OCI-LY3 (cell line): ENCODE measurements at regions not wholly inside any gene's neighbourhood (a gene's known extent, or its start where the extent isn't known, plus 50 kb on each side); places are given as distances from the start of the nearest gene placed in this dataset.

ENCODE experiments used
- EZH2phosphoT487 ChIP-seq: fragments of 200-600 bp; shearing (Covaris generic); IDR thresholded peaks from 2 replicates; pipeline ENCODE4 v1.6.1; 2018; ENCODE audit warnings: antibody characterized with exemption, mixed run types, low read depth
- TF ChIP-seq, protein P1 (sequence below): fragments of 200-600, 300-600 bp; sonication (generic); IDR thresholded peaks from 2 replicates; pipeline ENCODE4 v1.5.1; 2014; ENCODE audit warnings: antibody characterized with exemption, low read length, low read depth

DNA sequence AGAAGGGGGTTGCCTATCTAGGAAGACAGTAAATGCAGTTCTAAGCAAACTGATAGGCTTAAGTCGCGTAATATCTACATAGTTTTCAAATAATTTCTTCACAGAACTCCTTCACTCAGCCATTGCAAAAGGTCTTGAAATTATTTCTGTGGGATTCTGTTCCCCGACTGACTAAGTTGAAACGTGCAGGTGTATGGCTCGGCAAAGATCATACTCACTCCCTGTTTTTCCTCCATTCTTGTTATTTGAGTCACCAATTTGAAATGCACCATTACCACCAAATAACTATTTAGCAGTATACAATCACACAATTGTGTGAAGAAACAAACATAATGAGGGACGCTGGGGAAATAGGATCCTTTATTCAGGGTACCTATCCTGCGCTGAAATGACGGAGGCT lies 771.1 kb downstream of the GATA3 start:
- TF ChIP-seq, protein P1, sequence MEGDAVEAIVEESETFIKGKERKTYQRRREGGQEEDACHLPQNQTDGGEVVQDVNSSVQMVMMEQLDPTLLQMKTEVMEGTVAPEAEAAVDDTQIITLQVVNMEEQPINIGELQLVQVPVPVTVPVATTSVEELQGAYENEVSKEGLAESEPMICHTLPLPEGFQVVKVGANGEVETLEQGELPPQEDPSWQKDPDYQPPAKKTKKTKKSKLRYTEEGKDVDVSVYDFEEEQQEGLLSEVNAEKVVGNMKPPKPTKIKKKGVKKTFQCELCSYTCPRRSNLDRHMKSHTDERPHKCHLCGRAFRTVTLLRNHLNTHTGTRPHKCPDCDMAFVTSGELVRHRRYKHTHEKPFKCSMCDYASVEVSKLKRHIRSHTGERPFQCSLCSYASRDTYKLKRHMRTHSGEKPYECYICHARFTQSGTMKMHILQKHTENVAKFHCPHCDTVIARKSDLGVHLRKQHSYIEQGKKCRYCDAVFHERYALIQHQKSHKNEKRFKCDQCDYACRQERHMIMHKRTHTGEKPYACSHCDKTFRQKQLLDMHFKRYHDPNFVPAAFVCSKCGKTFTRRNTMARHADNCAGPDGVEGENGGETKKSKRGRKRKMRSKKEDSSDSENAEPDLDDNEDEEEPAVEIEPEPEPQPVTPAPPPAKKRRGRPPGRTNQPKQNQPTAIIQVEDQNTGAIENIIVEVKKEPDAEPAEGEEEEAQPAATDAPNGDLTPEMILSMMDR, result no peak
- no peak for TF ChIP-seq EZH2phosphoT487
